ENCODE measurements at regions not wholly inside any gene's neighbourhood (a gene's known extent, or its start where the extent isn't known, plus 50 kb on each side); places are given as distances from the start of the nearest gene placed in this dataset.

- TF ChIP-seq PRDM4 (tag by site-specific recombination; IDR thresholded peaks at IDR 0.05) = no peak
- TF ChIP-seq ZSCAN5A (tag by site-specific recombination; IDR thresholded peaks at IDR 0.05) = no peak
- no peak for TF ChIP-seq REST (tag by site-specific recombination; IDR thresholded peaks at IDR 0.05)
- TF ChIP-seq ZBTB8A (tag by site-specific recombination; IDR thresholded peaks at IDR 0.05) = no peak
- no peak for TF ChIP-seq ZNF645 (tag by site-specific recombination; IDR thresholded peaks at IDR 0.05)
- no peak for TF ChIP-seq ZNF404 (tag by site-specific recombination; IDR thresholded peaks at IDR 0.05)
These were observed 179.8 kb downstream of the SPCS3 start (continued) for GRCh38 chr4:176499518-176499917.

- H3K36me3 ChIP-seq (ENCODE audit: control insufficient read depth in 2 of 2, insufficient read depth in 1 of 2, low read length in 2 of 2) = no peaks in the 10 kb centered on the region
- no peak overlapping the region for H3K4me3 ChIP-seq (ENCODE audit: low read depth, low read length)
- CTCF ChIA-PET = no interaction called here
- TF ChIP-seq ZBTB20 (tag by site-specific recombination; IDR thresholded peaks at IDR 0.05) = no peak
- TF ChIP-seq GLI2 (tag by site-specific recombination; IDR thresholded peaks at IDR 0.05; ENCODE audit: borderline replicate concordance, low read depth) = no peak
- TF ChIP-seq ZNF248 (tag by site-specific recombination; IDR thresholded peaks at IDR 0.05) = no peak
- no peak for TF ChIP-seq ZNF223 (tag by site-specific recombination; IDR thresholded peaks at IDR 0.05)
- TF ChIP-seq ZNF114 (tag by site-specific recombination; IDR thresholded peaks at IDR 0.05) = no peak
- POLR2A ChIA-PET = no interaction called here
- no peaks in the 10 kb centered on the region for H3K9me3 ChIP-seq (ENCODE audit: control insufficient read depth, insufficient read depth, low read depth, low read length)
- no peaks in the 10 kb centered on the region for H3K4me1 ChIP-seq (ENCODE audit: control insufficient read depth, insufficient read depth, low read length)
- H3K27ac ChIP-seq (ENCODE audit: extremely low read depth, low read depth, low read length) = no peak overlapping the region
These were observed 181.1 kb downstream of the SPCS3 start for GRCh38 chr4:176500894-176501293.

- CTCF ChIA-PET = no interaction called here
- Histone ChIP-seq H3K36me3 (ENCODE audit: control insufficient read depth in 2 of 2, insufficient read depth in 1 of 2, low read length in 2 of 2) (no peaks in the 10 kb centered on the region), H3K4me3 (ENCODE audit: low read depth, low read length) (no peak overlapping the region), H3K9me3 (ENCODE audit: control insufficient read depth, insufficient read depth, low read depth, low read length) (no peaks in the 10 kb centered on the region), H3K27ac (ENCODE audit: extremely low read depth, low read depth, low read length) (no peak overlapping the region), H3K4me1 (ENCODE audit: control insufficient read depth, insufficient read depth, low read length) (no peaks in the 10 kb centered on the region)
- POLR2A ChIA-PET = no interaction called here
- TF ChIP-seq GLI2 (tag by site-specific recombination; IDR thresholded peaks at IDR 0.05; ENCODE audit: borderline replicate concordance, low read depth) = no peak
- no peak for TF ChIP-seq ZFP41 (tag by site-specific recombination; IDR thresholded peaks at IDR 0.05; ENCODE audit: borderline replicate concordance)
- TF ChIP-seq ZNF140 (tag by site-specific recombination; IDR thresholded peaks at IDR 0.05) = no peak
- TF ChIP-seq ZNF555 (tag by site-specific recombination; conservative IDR thresholded peaks at IDR 0.05) = no peak
These were observed 184.4 kb downstream of the SPCS3 start for GRCh38 chr4:176504118-176504517.
